ENCODE measurements at regions not wholly inside any gene's neighbourhood (a gene's known extent, or its start where the extent isn't known, plus 50 kb on each side); places are given as distances from the start of the nearest gene placed in this dataset.

DNA sequence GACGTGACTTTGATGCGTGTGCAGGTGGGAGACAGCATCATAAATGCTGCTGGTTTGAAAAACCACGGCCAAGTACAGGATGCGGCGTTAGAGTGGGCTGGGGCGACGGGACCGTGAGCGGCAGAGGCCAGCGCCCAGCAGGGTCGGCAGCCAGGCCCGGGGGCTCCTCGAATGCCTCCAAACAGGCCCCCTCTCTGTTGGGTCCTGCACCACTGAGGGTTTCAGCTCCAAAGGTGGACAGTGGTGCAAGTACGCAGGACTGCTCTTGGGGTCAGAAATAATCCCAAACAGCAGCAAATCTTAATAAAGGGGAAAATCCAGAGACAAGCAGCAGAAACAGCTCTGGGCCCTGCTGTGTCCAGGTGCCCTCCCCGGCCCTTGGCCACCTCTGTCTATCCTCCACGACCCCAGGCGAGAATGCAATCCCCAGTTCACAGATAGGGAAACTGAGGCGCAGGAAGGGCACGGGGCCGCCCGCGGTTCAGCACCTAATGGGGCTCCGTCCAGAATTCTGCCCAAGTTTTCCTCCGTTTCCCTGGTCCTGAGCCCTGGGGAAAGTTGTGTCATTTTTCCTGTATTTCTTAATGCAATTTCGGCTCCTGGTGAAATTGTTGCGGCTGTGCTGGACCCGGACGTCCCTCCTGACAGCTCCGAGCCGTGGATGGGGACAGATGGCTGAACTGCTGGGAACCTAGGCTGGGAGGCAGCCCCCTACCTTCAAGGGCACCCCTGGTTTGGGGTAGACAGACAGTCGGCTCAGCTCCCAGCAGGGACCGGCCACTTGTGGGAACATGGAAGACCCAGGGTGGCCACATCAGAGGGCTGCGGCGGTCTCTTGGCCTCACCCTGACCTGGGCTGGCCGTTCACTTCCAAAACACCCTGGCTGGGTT, 97.4 kb downstream of the FOXL3 start:
- DNase-seq, result no peak

DNA sequence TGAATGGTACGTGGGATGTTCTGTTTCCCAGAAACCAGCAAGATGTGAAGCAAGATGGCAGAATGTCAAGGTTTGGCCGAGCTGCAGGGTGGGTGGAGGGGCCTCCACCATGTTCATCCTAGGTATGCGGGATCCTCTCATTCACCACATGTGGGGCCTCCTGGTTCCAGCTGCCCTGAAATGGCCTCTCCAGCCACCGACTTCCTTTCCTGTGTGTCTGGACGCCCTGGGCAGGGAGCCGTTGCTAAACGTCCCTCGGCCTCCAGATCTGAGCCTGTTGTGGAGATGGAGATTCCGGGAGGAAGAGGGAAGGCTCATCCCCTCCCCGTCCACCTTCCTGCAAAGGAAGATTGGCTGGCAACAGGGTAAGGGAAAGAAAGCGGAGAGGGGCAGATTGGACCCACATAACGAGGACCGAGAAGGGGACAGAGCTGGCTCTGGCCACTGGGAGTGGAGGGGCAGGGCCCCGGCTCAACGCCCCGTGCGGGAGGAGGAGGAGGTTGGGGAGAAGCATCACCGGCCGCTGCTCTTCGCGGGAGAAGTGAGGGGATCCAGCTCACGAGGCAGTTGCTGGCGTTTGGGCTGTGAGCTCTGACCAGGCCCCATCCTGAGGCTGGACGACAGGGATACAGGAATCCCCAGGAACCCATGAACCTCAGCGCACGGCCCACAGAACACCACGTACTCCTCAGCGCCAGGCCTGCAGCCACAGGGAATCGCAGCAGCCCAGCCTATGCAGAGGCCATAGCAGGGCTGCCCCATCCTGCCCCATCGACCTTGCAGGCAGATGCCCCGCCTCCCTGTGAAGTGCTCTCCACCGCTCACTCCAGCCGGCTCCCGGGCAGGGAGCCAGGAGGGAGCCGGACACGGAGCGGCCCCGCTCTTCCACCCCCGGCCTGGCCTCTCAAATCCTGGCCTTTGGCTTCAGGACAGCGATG, 98.3 kb downstream of the FOXL3 start:
- DNase-seq, result no peak

DNA sequence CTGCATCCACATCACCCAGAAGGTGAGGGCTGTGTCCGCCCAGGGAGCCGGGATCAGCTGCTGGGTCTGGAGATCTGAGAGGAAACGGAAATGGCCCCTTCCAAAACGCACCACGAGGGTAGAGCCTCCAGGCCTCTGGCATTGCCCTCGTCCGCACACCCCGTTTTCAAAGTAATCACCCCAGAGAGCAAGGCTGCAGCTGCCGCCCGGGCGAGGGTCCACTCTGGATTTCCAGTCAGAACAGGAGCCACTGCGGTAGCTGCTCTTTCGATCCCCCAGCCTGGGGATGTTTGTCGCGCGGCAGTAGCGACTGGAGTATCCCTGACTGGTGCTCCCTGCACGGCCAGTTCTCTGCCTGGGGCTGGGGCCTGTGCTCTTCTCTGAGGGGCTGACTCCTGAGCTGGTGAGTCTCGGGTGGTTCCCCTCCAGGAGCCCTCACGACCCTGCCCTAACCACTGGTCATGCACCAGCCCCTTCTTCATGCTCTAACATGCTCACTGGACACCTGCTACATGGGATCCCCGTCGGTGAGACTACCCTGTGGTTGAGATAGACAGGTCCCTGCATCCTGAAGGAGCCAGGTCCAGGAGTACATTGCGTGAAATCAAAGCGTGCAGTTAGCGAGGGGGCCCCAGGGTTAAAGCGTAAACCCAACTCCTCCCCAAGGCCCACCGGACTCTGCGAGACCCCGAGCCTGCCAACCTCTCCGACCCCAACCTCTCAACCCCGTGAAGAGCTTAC, 99.2 kb downstream of the FOXL3 start:
- DNase-seq, result no peak

DNA sequence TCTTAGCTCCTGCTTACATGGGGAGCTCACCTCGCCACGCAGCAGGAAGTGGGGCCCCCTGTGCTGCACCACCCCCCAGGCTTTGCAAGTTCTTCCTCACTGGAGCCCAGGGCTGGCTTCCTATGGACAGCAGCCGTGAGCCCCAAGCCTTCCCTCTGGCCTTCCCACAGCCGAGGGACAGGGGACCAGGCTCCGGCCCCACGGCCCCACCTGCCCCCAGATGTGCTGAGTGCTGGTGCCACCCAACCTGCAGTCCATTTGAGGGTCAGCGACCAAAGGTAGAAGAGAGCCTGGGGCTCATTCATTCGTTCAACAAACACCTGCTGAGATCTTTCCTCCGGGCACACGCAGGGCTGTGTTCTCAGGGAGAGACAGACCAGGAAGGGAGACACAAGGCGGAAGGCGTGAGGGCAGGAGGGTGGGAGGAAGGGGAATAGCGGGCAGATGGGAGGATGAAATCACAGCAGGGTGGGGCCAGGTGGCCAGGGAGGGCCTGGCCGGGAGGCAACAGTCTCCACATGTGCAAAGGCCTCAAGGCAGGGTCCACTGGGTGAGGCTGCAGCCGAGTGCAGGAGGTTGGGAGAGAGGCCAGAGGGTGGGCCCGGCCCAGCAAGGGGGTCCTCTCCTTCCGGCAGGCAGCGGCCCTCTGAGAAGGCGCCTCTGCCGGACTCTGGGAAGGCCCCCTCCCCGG, 100.1 kb downstream of the FOXL3 start:
- DNase-seq, result no peak

DNA sequence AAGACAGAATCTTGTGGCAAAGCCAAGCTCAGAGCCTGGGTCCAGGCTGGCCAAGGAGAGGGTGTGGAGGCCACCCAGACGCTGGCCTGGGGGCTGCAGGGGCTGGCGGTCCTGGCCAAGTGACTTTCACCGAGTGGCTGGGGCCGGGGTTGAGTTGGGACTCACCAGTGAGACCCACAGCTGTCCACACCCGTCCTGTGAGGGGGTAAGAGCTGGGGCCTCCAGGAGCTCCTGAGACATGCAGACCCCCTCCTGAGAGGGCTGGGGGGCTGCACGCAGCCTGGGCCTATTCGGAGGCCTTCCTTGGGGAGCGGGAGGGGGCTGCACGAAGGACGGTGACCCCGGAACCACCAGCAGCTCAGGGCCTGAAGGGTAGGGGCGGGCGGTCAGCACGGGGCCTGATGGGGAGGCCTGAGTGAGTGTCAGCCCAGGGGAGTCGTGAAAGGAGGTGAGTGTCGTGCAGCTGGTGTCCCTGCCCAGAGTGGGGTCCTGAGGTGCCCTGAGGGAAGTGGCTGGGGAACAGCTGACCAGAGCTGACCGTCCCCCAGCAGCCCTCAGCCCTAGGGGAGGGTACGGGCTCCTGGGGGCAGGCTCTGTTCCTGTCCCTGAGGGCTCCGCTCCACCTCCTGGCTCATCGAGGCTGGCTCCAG, 100.9 kb downstream of the FOXL3 start:
- no peak for DNase-seq

DNA sequence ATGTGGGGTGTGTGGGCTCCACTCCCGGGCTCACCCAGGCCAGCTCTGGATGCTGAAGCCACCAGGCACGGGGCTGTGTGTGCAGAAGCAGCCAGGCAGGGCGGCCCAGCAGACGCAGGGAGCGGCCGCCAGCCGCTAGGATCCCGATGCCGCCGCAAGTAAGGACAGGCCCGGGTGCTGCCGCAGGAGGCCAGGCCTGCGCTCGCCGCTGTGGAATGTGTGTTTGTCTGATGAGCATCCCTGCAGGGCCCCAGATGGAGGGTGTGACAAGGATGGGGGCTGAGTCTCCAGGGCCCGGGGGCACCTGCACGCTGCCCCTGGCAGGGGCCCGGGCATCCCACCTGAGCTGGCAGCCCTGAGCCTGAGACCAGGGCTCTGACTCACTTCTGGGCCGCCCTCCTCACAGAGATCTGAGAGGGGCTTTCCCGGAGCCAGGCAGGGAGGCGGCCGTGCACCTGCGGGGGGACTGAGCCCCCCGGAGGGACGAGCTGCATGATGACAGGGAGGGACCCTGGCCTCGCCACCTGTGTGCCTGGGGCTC, 101.5 kb downstream of the FOXL3 start:
- no peak for DNase-seq

DNA sequence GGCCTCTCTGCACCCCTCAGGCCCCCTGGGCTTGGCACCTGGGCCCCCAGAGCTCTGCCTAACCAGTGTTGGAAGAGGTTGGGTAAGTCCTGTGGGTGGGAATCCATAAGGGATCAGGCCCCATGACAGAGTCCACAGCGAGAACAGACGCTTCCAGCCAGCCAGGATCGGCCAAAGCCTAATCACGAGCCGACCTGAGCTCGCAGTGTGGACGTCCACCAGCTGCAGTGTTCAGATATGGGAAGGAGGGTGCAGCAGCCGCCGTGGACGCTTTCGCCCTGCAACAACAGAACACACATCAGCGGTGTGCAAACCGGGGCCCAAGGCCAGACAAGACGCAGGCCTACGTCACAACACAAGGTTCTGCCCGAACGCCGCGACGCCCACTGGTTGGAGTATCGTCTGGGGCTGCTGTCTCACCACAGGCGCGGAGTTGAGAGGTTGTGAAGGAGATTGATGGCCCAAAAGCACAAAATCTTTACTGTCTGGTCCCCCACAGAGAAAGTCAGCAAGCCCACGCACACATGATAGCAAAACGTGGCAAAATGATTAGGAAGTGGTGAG, 102.1 kb downstream of the FOXL3 start:
- DNase-seq, result no peak

DNA sequence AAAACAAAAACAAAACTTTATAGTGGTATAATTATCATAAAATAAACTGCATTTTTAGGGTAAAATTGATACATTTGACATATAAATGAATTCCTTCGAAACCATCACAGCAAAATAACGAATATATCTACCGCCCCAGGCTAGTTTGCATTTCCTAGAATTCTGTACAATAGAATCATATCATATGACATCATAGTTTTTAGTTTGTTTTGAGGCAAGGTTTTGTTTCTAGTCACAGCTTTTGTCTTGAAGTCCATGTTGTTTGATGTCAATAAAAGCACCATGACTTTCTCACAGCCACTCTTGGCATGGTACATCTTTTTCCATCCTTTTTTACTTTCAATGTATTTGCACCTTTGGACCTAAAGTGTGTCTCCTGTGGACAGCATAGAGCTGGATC, 102.9 kb downstream of the FOXL3 start:
- DNase-seq, result no peak

DNA sequence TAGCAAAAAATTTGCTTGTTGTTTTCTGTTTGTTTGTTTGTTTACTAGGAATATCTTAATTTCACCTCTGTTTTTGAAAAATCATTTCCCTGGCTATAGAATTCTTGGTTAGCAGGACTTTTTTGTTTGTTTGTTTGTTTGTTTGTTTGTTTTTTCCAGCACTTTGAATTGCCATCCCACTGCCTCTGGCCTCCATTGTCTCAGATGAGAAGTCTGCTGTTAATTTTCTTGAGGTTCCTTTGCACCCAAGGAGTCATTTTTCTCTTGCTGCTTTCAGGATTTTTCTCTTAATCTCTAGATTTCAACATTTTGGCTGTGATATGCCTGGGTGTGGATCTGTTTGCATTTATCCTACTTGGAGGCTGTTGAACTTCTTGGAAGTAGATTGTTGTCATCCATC, 105.7 kb downstream of the FOXL3 start:
- no peak for DNase-seq

DNA sequence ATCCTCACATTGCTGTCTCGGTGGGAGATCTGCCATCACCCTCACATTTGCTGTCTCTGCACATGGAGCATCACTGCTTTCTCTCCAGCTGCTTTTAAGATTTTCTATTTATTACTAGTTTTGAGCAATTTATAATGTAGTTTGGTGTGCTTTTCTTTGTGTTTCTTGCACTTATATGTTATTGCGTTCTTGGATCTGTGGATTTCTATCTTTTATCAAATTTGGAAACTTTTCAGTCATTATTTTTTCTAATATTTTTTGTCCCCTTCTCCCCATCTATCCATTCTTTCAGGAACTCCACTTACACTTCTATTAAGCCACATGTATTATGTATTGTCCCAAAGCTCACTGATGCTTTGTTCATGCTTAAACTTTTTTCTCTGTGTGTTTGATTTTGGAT, 108.9 kb downstream of the FOXL3 start:
- DNase-seq, result no peak

DNA sequence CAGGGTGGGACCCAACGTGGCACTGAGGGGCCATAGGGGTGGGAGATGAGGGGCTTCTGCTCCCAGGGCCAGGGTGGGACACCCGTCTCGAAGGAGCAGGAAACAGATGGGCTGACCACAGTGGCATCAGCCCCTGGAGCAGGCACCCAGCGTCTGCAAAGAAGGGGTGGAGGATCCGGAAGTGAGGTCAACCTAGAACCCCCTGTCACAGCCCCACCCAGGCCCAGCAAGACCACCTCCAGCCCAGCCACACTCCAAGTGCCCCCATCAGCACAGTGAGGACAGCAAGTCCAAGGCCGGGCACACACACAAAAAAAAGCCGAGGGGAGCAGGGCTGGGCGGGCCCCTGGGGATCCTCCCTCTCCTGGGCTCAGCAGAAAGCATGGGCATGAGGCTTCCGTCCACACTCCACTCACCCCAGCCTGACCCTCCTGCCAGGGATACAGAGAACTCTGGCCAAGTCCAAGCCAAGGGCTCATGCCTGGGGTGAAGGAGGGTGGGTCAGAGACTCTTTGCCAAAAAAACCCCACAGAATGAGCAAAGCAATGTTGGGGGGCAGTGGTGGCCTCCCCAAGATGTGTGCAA, 111.0 kb downstream of the FOXL3 start:
- no peak for DNase-seq

DNA sequence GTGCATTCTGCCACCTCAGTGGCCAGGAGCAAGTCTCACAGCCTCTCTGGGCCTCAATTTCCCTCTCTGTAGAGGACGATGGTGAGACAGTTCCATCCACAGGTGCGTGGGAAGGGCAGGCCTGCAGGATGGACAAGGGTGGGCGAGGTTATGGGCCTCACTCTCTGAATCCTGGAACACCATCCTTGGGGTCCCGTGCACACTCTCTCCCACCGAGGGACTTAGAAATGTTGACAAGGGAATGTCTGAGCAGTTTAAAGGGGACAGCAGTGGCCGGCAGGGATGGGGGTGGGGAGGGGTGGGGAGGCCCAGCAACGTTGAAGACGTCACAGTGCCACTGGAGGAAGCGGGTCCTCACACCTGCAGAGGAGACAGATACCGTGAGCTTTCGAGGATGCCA, 111.5 kb downstream of the FOXL3 start:
- no peak for DNase-seq

DNA sequence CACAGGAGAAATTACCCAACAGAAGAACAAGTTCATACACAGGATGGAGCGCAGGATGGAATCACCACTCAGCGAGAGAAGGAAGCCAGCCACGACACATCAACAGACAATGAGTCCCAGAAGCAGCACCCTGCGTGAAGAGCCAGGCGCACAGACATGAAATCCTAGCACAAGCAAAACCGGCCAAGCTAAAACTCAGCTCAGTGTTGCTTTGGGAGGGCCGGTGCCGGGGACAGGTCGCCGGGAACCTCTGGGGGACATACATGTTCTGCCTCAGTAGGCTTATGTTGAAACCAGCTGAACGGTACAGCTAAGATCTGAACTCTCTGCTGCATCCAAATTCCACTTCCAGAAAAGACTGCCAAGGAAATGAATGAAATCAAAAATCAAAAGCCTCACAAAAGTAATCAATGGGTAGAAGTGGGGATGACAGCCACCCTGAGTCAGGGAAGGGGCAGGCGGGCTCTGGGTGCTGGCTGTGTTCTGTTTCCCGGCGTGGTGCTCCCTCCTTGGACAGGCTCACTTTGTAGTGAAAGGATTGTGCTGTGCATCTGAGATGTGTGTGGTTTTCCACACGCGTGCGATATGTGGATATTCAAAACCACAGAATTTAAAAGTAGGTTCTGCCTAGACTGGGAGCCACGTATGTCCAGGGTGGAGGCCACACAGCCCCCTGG, 114.7 kb downstream of the PDGFA start:
- no peak for DNase-seq

DNA sequence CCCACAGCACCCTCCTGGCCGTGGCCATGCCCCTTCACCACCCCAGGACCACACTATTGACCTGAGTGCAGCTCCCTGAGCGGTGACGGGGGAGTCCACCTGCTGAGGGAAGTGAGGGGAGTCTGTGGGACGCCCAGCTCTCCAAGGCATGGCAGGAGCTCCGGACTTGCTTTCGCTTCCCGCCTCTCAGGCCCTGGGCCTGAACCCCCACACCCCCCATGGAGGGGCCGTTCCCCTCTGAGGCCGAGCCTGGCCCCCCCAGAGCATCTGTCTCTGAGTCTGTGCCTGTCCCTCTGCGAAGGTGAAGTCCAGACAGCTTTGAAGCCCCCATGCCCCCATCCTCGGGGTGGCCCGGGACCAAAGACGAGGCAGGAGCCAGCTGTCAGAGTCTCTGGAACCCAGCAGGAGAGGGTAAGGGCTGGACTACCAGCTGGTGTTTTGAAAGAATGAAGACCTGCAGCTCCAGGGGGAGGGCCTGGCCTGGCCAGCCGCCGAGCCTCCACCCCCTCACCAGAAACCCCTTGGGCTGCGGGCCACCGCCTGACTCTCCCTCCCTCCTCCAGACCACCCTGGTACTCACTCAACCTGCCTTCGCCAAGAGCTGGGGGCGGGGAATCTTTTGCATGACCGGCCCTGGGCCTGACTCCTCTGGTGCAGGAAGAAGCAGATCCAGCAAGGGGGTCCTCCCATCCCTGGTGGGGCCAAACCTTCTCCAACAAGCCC, 114.0 kb downstream of the PDGFA start:
- no peak for DNase-seq

DNA sequence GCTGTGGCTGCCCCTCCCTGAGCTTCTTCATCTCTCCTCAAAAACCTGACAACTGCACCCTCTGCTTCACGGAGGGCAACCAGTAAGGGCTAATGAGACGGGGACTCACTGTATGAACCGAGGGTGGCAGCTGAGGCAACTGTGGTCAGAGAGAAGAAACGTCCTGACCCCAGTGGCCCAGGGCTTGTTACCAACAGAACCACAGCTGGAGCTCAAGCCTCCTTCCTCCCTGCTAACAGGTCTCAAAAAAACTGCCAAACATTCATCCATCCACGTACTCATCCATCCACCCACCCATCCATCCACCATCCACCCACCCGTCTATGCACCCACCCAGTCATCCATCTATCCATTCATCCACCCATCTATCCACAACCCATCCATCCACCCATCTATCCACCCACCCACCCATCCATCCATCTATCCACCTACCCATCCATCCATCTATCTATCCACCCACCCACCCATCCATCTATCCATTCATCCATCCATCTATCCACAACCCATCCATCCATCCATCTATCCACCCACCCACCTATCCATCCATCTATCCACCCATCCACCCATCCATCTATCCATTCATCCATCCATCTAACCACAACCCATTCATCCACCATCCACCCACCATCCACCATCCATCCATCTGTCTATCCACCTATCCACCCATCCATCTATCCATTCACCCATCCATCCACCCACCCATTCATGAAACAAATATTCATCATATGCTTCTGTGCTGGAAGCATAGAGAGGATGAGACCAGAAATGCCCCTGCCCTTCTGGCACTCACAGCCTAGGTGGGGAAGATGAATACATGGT, 111.7 kb downstream of the PDGFA start:
- no peak for DNase-seq

DNA sequence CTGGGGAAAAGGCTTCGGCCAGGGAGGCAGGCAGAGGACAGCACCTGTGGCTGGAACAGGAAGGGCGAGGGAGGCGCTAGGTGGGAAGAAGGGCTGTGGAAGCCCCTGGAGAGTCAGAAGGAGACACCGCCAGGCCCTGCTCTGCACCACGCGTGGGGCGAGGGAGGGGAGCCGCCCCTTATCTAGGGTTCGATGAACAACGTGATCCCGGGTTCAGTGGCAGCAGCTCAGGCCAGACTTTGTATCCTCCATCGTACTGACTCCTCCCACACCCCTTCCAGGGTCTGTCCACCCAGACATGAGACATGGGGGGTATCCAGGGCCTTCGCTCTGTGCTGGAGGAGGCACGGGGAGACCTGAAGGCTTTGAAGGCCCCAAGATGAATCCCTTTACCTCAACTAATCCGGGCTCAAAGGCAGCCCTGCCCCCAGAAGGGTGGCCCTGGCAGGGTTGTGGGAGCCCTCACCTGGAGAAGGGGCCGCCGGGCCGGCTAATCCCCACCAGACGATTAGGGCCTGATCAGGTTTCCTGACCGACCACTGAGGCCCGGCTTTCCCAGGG, 110.8 kb downstream of the PDGFA start:
- no peak for DNase-seq

DNA sequence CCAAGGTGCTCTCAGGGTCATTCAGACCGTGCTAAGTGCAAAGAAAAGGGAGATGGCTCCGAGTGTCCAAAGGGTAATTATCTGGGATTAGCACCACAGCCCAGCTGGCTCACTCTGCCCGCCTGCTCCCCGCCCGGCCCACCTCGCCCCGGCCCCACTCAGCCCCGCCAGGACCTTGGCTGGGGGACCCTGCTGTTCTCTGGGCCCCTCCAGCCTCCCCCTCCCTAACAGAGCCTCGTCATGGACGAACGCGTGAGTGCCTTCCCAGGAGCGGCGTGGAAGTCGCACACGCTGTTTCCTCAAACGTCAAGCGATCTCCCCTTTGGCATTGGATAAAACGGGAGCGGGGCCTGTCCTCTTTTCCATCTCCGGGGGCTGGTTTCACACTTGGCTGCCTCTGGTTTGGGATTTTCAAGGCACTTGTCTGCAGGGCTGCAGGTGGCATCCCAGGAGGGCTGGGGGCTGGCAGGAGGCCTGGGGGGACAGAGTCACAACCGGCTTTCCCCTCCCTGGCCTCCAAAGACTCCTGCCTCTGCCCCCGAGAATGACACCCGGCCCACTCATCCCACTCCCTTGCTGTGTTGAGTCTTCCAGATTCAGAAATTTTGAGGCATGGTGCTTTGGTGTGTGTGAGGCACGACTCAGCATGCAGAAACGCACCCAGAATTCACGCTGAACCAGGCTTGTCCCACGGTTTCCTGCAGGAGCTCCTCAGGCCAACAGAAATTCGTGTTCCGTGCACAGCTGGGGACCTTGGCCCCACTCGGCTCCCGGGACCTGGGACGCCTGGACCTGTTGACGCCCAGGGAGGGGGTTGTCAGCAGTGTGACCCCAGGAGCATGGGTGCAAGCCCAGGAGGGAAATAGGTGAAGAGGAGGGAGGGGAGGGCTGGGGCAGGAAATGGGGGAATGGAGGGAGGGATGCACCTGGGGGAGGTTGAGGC, 110.0 kb downstream of the PDGFA start:
- DNase-seq, result no peak

Data from AML-193 (cell line).